Right ventricle myocardium superior (tissue), 1 donor: ENCODE measurements at regions not wholly inside any gene's neighbourhood (a gene's known extent, or its start where the extent isn't known, plus 50 kb on each side); places are given as distances from the start of the nearest gene placed in this dataset.
A peak's percentile ranks its signal among the peaks of the same experiment; 100 is the strongest.
"Not testable (repeated sequence)": the region's sequence is repeated elsewhere in the genome, so short reads cannot be mapped to it uniquely, and the experiment has no call there.

Source experiments
- ATAC-seq: fragments of 200-7000 bp; cut with Tn5 transposase; one replicate; pipeline ENCODE4 v1.9.1; 2020; ENCODE audit warnings: mild to moderate bottlenecking; ENCODE audit not compliant: poor library complexity
- DNase-seq: peaks from one replicate; pipeline ENCODE4 v3.0.0-alpha.2; 2020
- intact Hi-C: fragments of 100-400 bp; cut with DNase I; formaldehyde crosslinking; loops from one replicate; pipeline ENCODE4 v1.11.2; 2022
- donor health status: DM: no; HTN: yes; CAD: no; lungs with severe emphysema.

- DNase-seq: no peak
- intact Hi-C loops: no loop called here
- no peak for ATAC-seq
Observed at GRCh38 chr5:124512952-124513632, 233.3 kb downstream of the ZNF608 start.

- intact Hi-C loops: no loop called here
- ATAC-seq (peak; percentile 90), DNase-seq (peak; percentile 76)
Observed at GRCh38 chr5:124512236-124512635, 234.2 kb downstream of the ZNF608 start.

GRCh38 chr5:124511791-124512190 lies 234.6 kb downstream of the ZNF608 start:
- intact Hi-C loops: no loop called here
- DNase-seq (no peak), ATAC-seq (no peak)

GRCh38 chr5:124507688-124508087 lies 238.8 kb downstream of the ZNF608 start:
- intact Hi-C loops: no loop called here

GRCh38 chr5:124504081-124504916 lies 242.1 kb downstream of the ZNF608 start:
- DNase-seq (no peak), ATAC-seq (no peak)
- intact Hi-C loops: no loop called here

More at GRCh38 chr5:124507688-124508087, 238.8 kb downstream of the ZNF608 start:
- no peak for ATAC-seq
- DNase-seq: no peak

- DNase-seq (no peak), ATAC-seq (no peak)
- intact Hi-C loops: no loop called here
Observed at GRCh38 chr5:124502551-124502950, 243.9 kb downstream of the ZNF608 start.

GRCh38 chr5:124499818-124500217 lies 246.6 kb downstream of the ZNF608 start:
- DNase-seq, ATAC-seq, intact Hi-C loops: not testable (repeated sequence)

GRCh38 chr5:124496968-124497367 lies 249.5 kb downstream of the ZNF608 start:
- ATAC-seq, DNase-seq, intact Hi-C loops: not testable (repeated sequence)

- intact Hi-C loops: no loop called here
- DNase-seq (no peak), ATAC-seq (no peak)
Observed at GRCh38 chr5:124494540-124495116, 251.8 kb downstream of the ZNF608 start.

GRCh38 chr5:124492444-124493224 lies 253.8 kb downstream of the ZNF608 start:
- DNase-seq (no peak), ATAC-seq (no peak)
- intact Hi-C loops: no loop called here

GRCh38 chr5:124490315-124490714 lies 256.1 kb downstream of the ZNF608 start:
- intact Hi-C loops, ATAC-seq, DNase-seq: not testable (repeated sequence)

GRCh38 chr5:124481419-124481818 lies 265.0 kb downstream of the ZNF608 start:
- no peak for ATAC-seq
- no peak for DNase-seq
- intact Hi-C loops: no loop called here

GRCh38 chr5:124480964-124481363 lies 265.5 kb downstream of the ZNF608 start:
- ATAC-seq: peak; percentile 73
- no peak for DNase-seq
- intact Hi-C loops: no loop called here

GRCh38 chr5:124480022-124480421 lies 266.4 kb downstream of the ZNF608 start:
- DNase-seq: no peak
- intact Hi-C loops: no loop called here
- ATAC-seq: peak; percentile 90

GRCh38 chr5:124478264-124478663 lies 268.2 kb downstream of the ZNF608 start:
- DNase-seq (no peak), ATAC-seq (no peak)
- intact Hi-C loops: no loop called here

- intact Hi-C loops: no loop called here
- DNase-seq: no peak
- no peak for ATAC-seq
Observed at GRCh38 chr5:124477577-124477976, 268.9 kb downstream of the ZNF608 start.

- DNase-seq (no peak), ATAC-seq (no peak)
- intact Hi-C loops: no loop called here
Observed at GRCh38 chr5:124477062-124477461, 269.4 kb downstream of the ZNF608 start.

- ATAC-seq (no peak), DNase-seq (no peak)
- intact Hi-C loops: no loop called here
Observed at GRCh38 chr5:124474528-124475215, 271.8 kb downstream of the ZNF608 start.
